Bronchial epithelial cell (primary cell): ENCODE measurements at regions not wholly inside any gene's neighbourhood (a gene's known extent, or its start where the extent isn't known, plus 50 kb on each side); places are given as distances from the start of the nearest gene placed in this dataset.

Experiments
- DNase-seq: peaks from one replicate; pipeline ENCODE4 v3.0.0-alpha.2; 2010; ENCODE audit warnings: low read depth
- FAIRE-seq: peaks from 2 replicates; lab custom pipeline; 2011; peaks lifted over from hg19 to GRCh38; lab: Jason Lieb, UNC
- H3K27me3 ChIP-seq: 2 replicates; pipeline ENCODE4 v1.5.1; 2011; ENCODE audit warnings: low read length; ENCODE audit not compliant: control insufficient read depth, insufficient read depth
- H3K36me3 ChIP-seq: 2 replicates; pipeline ENCODE4 v1.5.1; 2011; ENCODE audit warnings: low read length; ENCODE audit not compliant: control insufficient read depth, insufficient read depth
- H3K4me3 ChIP-seq: 2 replicates; pipeline ENCODE4 v1.5.1; 2011; ENCODE audit warnings: mild to moderate bottlenecking, low read depth, low read length, control low read depth
- TF ChIP-seq, protein P1 (sequence below): IDR thresholded peaks from 2 replicates; pipeline ENCODE4 v1.5.1; 2011; ENCODE audit warnings: mild to moderate bottlenecking, moderate library complexity, low read length, control low read depth, inconsistent platforms; ENCODE audit not compliant: insufficient read depth, severe bottlenecking

DNA sequence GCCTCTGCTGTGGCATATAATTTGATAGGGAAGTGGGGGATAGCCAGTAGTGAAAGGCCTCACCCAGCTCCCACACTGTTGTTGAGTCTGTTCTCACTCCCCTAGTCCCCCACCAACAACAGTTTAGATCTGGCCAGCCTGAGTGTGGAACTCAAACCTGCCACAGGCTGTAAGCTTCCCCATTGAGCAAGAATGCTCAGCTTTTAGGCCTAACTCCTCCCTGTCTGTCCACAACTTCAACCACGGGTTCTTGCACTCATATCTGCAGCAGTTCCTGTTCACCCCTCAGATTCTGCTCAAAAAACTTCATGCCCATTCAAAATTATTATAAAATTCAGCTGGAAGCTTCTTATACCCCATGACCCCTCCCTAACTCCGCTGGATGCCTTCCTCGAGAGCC is 975.1 kb downstream of the NSUN3 start:
- no peak for DNase-seq
- no peaks in the 10 kb centered on the region for H3K27me3 ChIP-seq
- TF ChIP-seq, protein P1, sequence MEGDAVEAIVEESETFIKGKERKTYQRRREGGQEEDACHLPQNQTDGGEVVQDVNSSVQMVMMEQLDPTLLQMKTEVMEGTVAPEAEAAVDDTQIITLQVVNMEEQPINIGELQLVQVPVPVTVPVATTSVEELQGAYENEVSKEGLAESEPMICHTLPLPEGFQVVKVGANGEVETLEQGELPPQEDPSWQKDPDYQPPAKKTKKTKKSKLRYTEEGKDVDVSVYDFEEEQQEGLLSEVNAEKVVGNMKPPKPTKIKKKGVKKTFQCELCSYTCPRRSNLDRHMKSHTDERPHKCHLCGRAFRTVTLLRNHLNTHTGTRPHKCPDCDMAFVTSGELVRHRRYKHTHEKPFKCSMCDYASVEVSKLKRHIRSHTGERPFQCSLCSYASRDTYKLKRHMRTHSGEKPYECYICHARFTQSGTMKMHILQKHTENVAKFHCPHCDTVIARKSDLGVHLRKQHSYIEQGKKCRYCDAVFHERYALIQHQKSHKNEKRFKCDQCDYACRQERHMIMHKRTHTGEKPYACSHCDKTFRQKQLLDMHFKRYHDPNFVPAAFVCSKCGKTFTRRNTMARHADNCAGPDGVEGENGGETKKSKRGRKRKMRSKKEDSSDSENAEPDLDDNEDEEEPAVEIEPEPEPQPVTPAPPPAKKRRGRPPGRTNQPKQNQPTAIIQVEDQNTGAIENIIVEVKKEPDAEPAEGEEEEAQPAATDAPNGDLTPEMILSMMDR, result no peak
- no peak for FAIRE-seq
- H3K4me3 ChIP-seq, result no peak overlapping the region
- H3K36me3 ChIP-seq, result no peaks in the 10 kb centered on the region

DNA sequence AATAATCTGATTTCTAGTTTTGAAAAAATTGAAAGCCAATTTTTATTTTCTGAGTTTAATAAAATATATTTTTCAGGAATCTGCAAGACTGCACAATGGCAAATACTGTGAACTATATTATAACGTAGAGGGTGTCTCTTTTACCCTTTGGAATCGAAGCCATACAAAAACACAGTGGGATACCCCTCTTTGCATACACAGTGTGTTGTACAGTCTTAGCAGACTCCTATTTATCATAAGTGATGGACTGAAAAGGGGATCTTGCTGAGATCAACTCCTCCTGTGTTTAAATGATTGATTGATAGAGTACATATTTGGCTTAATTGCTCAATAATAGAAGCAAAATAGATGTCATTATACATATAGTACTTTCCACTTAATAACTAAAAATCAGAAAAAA is 981.2 kb downstream of the NSUN3 start:
- H3K36me3 ChIP-seq, result no peaks in the 10 kb centered on the region
- DNase-seq, result no peak
- no peak overlapping the region for H3K4me3 ChIP-seq
- TF ChIP-seq, protein P1, result no peak
- FAIRE-seq, result no peak
- H3K27me3 ChIP-seq, result no peaks in the 10 kb centered on the region

DNA sequence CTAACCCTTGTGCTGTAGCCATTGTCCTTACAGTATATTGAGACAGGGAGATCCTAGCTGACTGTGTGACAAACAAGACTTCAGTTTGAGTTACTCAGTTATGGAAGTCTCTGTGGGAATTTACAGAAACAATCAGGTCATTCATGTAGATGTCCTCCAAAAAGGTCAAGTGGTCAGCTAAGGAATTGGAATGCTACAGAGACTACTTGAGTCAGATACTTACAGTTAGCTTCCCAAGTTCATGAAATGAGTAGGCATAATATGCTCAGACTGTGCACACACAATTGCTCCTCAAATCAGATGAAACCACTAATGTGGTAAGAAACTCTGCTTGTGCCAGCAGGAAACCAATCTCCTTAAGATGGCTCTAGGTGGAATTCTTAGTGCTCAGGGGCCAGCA is 985.7 kb downstream of the NSUN3 start:
- no peak for DNase-seq
- H3K36me3 ChIP-seq, result no peaks in the 10 kb centered on the region
- TF ChIP-seq, protein P1, result no peak

DNA sequence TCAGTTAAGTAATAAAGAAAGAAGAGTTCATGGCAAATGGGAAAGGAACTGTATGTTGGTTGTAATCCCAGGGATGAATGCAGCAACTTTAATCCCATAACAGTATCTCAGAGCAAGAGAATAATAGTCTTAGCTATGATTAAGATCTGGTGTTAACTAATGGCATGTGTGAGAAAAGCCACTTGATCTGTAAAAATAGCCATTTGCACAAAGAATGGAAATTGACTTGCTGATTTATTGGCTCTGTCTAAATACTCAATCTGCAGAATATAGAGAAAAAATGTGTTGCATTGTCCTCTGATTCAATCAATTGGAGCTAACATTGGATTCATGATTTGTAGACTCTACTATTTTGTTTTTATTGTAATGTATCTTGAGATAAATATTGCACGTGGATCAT is 987.0 kb downstream of the NSUN3 start:
- FAIRE-seq (no peak), DNase-seq (no peak)
- Histone ChIP-seq H3K27me3 (no peaks in the 10 kb centered on the region), H3K36me3 (no peaks in the 10 kb centered on the region), H3K4me3 (no peak overlapping the region)
- TF ChIP-seq, protein P1, result no peak

More for the DNA sequence above, 985.7 kb downstream of the NSUN3 start:
- H3K27me3 ChIP-seq, result no peaks in the 10 kb centered on the region
- FAIRE-seq, result no peak
- H3K4me3 ChIP-seq, result no peak overlapping the region

DNA sequence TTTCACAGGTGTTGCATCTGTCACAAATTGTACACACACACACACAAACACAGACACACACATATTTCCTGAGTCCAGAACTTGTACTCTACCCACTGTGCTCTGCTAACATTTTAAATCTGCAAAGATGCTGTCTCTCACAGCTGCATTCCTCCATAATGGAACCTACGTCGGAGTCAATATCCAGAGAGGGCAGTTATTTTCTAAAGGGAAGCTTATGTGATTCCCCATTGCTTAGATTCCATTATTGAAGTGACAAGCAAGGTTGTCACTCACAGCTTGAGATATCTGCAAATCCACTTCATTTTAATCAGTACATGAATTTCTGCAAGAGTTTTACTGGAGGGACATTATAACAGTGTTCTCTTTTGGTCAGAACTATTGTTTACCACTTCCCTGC is 992.4 kb downstream of the NSUN3 start:
- Histone ChIP-seq H3K4me3 (no peak overlapping the region), H3K27me3 (no peaks in the 10 kb centered on the region), H3K36me3 (no peaks in the 10 kb centered on the region)
- DNase-seq (no peak), FAIRE-seq (no peak)
- TF ChIP-seq, protein P1, result no peak

DNA sequence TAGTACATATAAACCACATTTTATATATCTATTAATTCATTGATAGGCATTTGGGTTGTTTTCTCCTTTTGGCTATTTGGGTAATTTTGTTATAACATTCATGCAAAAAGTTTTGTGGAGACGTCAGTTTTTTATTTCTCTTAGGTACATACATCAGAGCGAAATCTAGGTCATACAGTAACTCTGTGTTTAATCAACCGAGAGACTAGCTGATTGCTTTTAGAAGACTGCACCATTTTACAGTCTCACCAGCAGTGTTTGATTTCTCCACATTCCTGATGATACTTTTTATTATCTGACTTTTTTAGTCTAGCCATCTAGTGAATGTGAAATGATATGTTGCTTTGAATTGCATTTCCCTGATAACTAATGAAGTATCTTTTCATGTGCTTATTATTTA is 1019.3 kb downstream of the NSUN3 start:
- no peak for DNase-seq
- Histone ChIP-seq H3K27me3 (no peaks in the 10 kb centered on the region), H3K36me3 (no peaks in the 10 kb centered on the region), H3K4me3 (no peak overlapping the region)
- FAIRE-seq, result no peak
- TF ChIP-seq, protein P1, result no peak
